ENCODE measurements at regions not wholly inside any gene's neighbourhood (a gene's known extent, or its start where the extent isn't known, plus 50 kb on each side); places are given as distances from the start of the nearest gene placed in this dataset.

DNA sequence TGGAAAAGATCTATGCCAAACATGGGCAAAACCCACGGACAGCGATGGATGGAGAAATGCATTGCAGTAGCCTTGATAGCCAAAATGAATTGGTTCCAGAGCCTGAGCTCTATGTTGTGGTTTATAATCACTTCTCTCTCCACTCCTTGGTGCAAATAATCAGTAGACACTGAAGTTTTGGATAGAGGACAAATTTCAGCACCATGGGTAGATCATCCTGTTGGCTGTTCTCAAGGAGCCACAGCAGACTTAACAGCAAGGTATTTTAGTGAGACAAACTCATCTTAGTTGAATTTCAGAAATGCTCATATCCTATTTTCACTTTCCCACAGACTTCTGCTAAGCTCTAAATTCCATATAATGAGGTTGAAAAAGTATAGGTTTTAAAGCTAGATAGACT lies 88.3 kb upstream of the CCL1 start:
- Histone ChIP-seq H3K27me3 (peaks cover 74% of the 10 kb centered on the region), H3K9me3 (no peaks in the 10 kb centered on the region), H3K27ac (no peak overlapping the region), H3K4me3 (no peak overlapping the region), H3K4me1 (no peaks in the 10 kb centered on the region), H3K36me3 (no peaks in the 10 kb centered on the region)
- no peak for ATAC-seq
- 79 to 86% methylated on average over 2 of the region's 2 CpGs for WGBS, 2 donors (ENCODE audit: low coverage in 1 of 2)
- TF ChIP-seq EP300 (IDR thresholded peaks at IDR 0.05) (no peak), POLR2A (IDR thresholded peaks at IDR 0.05) (no peak), POLR2AphosphoS5 (IDR thresholded peaks at IDR 0.05) (no peak)
- TF ChIP-seq, protein P1, sequence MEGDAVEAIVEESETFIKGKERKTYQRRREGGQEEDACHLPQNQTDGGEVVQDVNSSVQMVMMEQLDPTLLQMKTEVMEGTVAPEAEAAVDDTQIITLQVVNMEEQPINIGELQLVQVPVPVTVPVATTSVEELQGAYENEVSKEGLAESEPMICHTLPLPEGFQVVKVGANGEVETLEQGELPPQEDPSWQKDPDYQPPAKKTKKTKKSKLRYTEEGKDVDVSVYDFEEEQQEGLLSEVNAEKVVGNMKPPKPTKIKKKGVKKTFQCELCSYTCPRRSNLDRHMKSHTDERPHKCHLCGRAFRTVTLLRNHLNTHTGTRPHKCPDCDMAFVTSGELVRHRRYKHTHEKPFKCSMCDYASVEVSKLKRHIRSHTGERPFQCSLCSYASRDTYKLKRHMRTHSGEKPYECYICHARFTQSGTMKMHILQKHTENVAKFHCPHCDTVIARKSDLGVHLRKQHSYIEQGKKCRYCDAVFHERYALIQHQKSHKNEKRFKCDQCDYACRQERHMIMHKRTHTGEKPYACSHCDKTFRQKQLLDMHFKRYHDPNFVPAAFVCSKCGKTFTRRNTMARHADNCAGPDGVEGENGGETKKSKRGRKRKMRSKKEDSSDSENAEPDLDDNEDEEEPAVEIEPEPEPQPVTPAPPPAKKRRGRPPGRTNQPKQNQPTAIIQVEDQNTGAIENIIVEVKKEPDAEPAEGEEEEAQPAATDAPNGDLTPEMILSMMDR (IDR thresholded peaks at IDR 0.05) = no peak

DNA sequence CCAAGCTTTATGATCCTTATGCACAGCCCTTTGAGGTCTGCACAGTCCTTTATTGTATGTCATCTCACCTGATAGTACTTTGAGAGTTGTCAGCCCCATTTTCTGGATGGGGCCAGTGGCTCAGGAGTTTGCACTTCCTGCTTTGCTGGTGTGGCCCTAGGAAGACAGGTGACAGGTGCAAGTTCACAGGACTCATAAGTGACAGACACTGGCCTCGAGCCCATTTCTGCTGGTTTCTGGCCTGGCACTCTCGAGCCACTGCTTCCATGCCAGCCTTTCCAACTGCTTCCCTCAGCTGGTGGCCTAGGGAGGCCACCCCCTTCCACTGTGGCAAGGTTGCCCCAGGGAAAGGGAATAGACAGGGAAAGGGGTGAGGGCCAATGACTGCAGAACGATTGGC lies 84.4 kb upstream of the CCL1 start:
- TF ChIP-seq POLR2AphosphoS5 (IDR thresholded peaks at IDR 0.05) = no peak
- 80% methylated on average over 1 of the region's 3 CpGs; no CpG with 5 or more reads in 1 of the 2 donors for WGBS, 2 donors (ENCODE audit: low coverage in 1 of 2)
- no peak overlapping the region for H3K4me3 ChIP-seq
- H3K27me3 ChIP-seq = peaks cover 78% of the 10 kb centered on the region
- no peak overlapping the region for H3K27ac ChIP-seq
- no peak for ATAC-seq
- H3K36me3 ChIP-seq = no peaks in the 10 kb centered on the region
- no peaks in the 10 kb centered on the region for H3K4me1 ChIP-seq
- no peaks in the 10 kb centered on the region for H3K9me3 ChIP-seq

DNA sequence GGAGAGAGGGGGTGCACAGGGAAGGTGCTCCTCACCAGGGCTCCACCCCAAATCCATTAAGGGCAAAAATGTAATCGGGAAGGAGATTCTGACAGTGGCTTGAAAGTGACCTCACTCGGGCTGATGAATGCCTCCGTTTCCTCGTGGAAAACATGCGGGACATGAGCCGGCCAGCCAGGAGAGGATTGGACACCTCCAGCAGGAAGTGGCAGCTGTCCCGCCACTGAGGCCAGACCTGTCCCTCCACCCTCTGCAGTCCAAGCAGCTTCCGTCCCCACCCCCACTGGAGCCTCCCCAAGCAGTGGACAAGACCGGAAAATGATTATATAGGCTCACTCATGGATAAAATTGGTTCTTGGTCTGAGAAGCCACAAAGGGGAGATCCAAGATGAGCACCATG lies 82.1 kb upstream of the CCL1 start:
- WGBS, 2 donors (ENCODE audit: low coverage in 1 of 2) = 60% methylated on average over 7 of the region's 9 CpGs; no CpG with 5 or more reads in 1 of the 2 donors
- no peaks in the 10 kb centered on the region for H3K9me3 ChIP-seq
- H3K36me3 ChIP-seq = no peaks in the 10 kb centered on the region
- no peak overlapping the region for H3K4me3 ChIP-seq
- no peak for ATAC-seq
- H3K4me1 ChIP-seq = no peaks in the 10 kb centered on the region
- H3K27me3 ChIP-seq = peaks cover 87% of the 10 kb centered on the region
- H3K27ac ChIP-seq = no peak overlapping the region
- TF ChIP-seq POLR2A (IDR thresholded peaks at IDR 0.05) (no peak), POLR2AphosphoS5 (IDR thresholded peaks at IDR 0.05) (no peak), EP300 (IDR thresholded peaks at IDR 0.05) (no peak)
- TF ChIP-seq, protein P1 (IDR thresholded peaks at IDR 0.05) = no peak

DNA sequence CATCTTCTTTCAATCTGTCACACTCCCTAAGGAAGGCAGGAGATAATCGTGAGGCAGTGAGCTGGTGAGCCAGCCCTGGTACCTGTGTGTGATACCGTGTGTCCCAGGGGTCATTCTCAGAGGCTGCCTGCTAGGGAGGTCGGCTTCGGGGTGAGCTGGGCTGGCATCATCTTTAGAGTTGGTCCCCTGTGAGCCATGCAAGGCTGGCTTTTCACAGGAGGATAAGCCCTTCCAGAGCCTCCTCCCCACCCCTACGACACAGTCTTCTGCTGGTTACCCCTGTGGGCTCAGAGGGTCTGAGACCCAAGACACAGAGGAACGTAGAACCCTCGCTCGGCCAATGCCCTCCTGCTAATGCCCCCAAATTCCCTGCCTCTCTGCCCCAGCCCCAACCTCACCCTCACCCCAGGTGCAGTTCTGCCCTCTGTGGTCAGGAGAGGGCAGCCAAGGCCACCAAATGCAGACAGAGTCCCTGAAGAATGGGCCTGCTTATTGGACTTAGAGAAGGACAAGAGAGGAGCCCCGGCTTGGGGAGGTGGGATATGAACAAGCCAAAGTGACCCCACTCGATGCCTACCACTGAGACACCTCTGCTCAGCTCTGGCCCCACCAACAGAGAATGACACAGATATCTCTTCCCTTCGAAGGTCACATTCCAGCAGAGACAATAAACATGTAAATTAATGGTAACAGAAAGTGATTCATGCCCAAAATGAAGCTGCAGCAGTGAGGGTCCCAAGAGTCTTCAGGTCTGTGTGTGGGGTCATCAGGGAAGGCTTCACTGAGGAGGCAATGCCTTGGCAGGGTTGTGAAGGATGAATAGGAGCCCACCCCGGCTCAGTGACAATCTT lies 80.8 kb upstream of the CCL1 start:
- 27 to 32% methylated on average over 2 to 5 of the region's 12 CpGs for WGBS, 2 donors (ENCODE audit: low coverage in 1 of 2)
- Histone ChIP-seq H3K36me3 (no peaks in the 10 kb centered on the region), H3K9me3 (no peaks in the 10 kb centered on the region), H3K27ac (no peak overlapping the region), H3K27me3 (peaks cover 80% of the 10 kb centered on the region), H3K4me1 (no peaks in the 10 kb centered on the region), H3K4me3 (no peak overlapping the region)
- no peak for ATAC-seq
- TF ChIP-seq EP300 (IDR thresholded peaks at IDR 0.05) (no peak), POLR2AphosphoS5 (IDR thresholded peaks at IDR 0.05) (no peak), POLR2A (IDR thresholded peaks at IDR 0.05) (no peak)
- TF ChIP-seq, protein P1 (IDR thresholded peaks at IDR 0.05) = peak in 2 of 4 experiments; percentile 8 to 16

DNA sequence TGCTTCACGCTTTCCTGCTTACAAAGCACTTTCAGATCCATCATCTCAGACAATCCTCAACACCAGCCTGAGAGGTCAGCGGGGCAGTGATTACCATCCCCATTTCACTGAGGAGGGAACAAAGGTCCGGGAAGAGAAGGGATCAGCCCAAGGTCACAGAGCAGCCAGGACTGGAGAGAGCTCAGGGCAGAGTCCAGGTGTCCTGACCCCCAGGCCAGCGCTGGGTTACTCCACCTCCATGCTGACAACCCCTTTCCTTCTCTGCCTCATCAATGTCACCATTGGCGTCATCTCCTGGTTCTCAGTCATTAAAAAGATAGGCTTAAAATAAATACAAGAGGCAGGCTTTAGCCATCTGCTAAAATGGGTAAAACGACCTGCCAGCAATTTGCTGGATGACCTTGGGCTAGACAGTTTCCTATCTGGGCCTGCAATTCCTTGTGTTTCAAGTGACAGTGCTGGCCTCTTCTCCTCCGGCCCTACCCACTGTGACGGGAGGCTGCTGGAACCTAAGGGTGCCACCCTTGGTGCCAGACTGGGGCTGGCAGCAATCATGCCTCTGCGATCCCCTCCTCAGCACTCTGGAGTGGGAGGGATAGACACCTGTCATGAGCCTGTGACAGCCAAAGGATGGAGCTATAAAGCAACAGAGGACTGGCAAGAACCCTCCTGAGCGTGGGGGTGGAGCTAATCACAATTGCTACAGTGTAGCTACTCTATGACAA lies 79.5 kb upstream of the CCL1 start:
- Histone ChIP-seq H3K4me3 (no peak overlapping the region), H3K9me3 (no peaks in the 10 kb centered on the region), H3K27me3 (peaks cover 68% of the 10 kb centered on the region), H3K36me3 (no peaks in the 10 kb centered on the region), H3K27ac (no peak overlapping the region), H3K4me1 (no peaks in the 10 kb centered on the region)
- no peak for ATAC-seq
- TF ChIP-seq POLR2A (IDR thresholded peaks at IDR 0.05) (no peak), POLR2AphosphoS5 (IDR thresholded peaks at IDR 0.05) (no peak), EP300 (IDR thresholded peaks at IDR 0.05) (no peak)
- TF ChIP-seq, protein P1 (IDR thresholded peaks at IDR 0.05) = no peak
- 17 to 33% methylated on average over 1 to 3 of the region's 10 CpGs for WGBS, 2 donors (ENCODE audit: low coverage in 1 of 2)
